Upper lobe of left lung (tissue), 6 donors: ENCODE measurements at regions not wholly inside any gene's neighbourhood (a gene's known extent, or its start where the extent isn't known, plus 50 kb on each side); places are given as distances from the start of the nearest gene placed in this dataset.

ENCODE experiments used
- ATAC-seq, 2 donors: fragments of 200-7000 bp; cut with Tn5 transposase; one replicate each; pipeline ENCODE4 v1.9.1; 2022; ENCODE audit warnings: mild to moderate bottlenecking in 2 of 2, moderate library complexity in 2 of 2; ENCODE audit not compliant: low FRiP score in 2 of 2
- DNase-seq, 2 donors: peaks; one replicate each; pipeline ENCODE4 v3.0.0-alpha.2; 2019 to 2020
- H3K27ac ChIP-seq, 4 donors: fragments of 200-600 bp; sonication (generic); one replicate each; pipeline ENCODE4 v1.5.1; 2016 to 2019
- H3K27me3 ChIP-seq, 4 donors: fragments of 200-600 bp; sonication (generic); one replicate each; pipeline ENCODE4 v1.5.1; 2017 to 2019
- H3K36me3 ChIP-seq, 4 donors: fragments of 200-600 bp; sonication (generic); one replicate each; pipeline ENCODE4 v1.5.1; 2016 to 2019
- H3K4me1 ChIP-seq, 4 donors: fragments of 200-600 bp; sonication (generic); one replicate each; pipeline ENCODE4 v1.5.1; 2018 to 2019
- H3K4me3 ChIP-seq, 4 donors: fragments of 200-600 bp; sonication (generic); one replicate each; pipeline ENCODE4 v1.5.1; 2017 to 2019; ENCODE audit warnings: mild to moderate bottlenecking in 2 of 4, moderate library complexity in 1 of 4
- H3K9me3 ChIP-seq, 4 donors: fragments of 200-600 bp; sonication (generic); one replicate each; pipeline ENCODE4 v1.5.1; 2018 to 2019
- CTCF ChIP-seq, 6 experiments: fragments of 450-650 bp in 4 of 6; fragments of 200-600 bp in 2 of 6; sonication (generic) in 2 of 6; IDR thresholded peaks; one replicate each; pipeline ENCODE4 v1.5.1; 2016 to 2019; ENCODE audit warnings: antibody characterized with exemption in 6 of 6
- EP300 ChIP-seq, 4 donors: sonication (generic); formaldehyde crosslinking; IDR thresholded peaks; one replicate each; pipeline ENCODE4 v1.5.1; 2017; ENCODE audit warnings: antibody characterized with exemption in 4 of 4, control low read depth in 2 of 4
- POLR2A ChIP-seq, 4 donors: fragments of 450-650 bp; IDR thresholded peaks; one replicate each; pipeline ENCODE4 v1.5.1; 2016 to 2017; ENCODE audit warnings: antibody characterized with exemption in 4 of 4, mild to moderate bottlenecking in 2 of 4
- POLR2AphosphoS5 ChIP-seq, 2 donors: sonication (generic); formaldehyde crosslinking; IDR thresholded peaks; one replicate each; pipeline ENCODE4 v1.5.1; 2017; ENCODE audit warnings: antibody characterized with exemption in 2 of 2
- WGBS, 2 donors: methylation state at CpG; one replicate each; pipeline ENCODE4 v1.1.5; 2017 to 2018; 5-methylcytosine and 5-hydroxymethylcytosine counted together
- donor health status: DM: no; HTN: no; CAD: no; lungs with moderate emphysema.
- donor health status: DM: no; HTN: yes; CAD: no; lungs with severe emphysema.

GRCh38 chrX:126695375-126695896 is 124.1 kb upstream of the PRR32 start:
- TF ChIP-seq POLR2A (IDR thresholded peaks at IDR 0.05): no peak
- TF ChIP-seq EP300 (IDR thresholded peaks at IDR 0.05): no peak
- no peak for TF ChIP-seq POLR2AphosphoS5 (IDR thresholded peaks at IDR 0.05)
- TF ChIP-seq CTCF (IDR thresholded peaks at IDR 0.05): no peak
- no peak overlapping the region for H3K27ac ChIP-seq
- ATAC-seq: no peak

GRCh38 chrX:126697091-126697490 is 122.4 kb upstream of the PRR32 start:
- ATAC-seq (no peak), DNase-seq (no peak)
- TF ChIP-seq POLR2A (IDR thresholded peaks at IDR 0.05): no peak
- no peak for TF ChIP-seq POLR2AphosphoS5 (IDR thresholded peaks at IDR 0.05)
- no peak for TF ChIP-seq CTCF (IDR thresholded peaks at IDR 0.05)
- no peak for TF ChIP-seq EP300 (IDR thresholded peaks at IDR 0.05)
- H3K27ac ChIP-seq: no peak overlapping the region
- no peak overlapping the region for H3K4me3 ChIP-seq
- H3K9me3 ChIP-seq: no peaks in the 10 kb centered on the region
- no peaks in the 10 kb centered on the region for H3K27me3 ChIP-seq
- no peaks in the 10 kb centered on the region for H3K36me3 ChIP-seq
- WGBS, 2 donors: 61 to 71% methylated on average over 2 of the region's 2 CpGs
- no peaks in the 10 kb centered on the region for H3K4me1 ChIP-seq

More at GRCh38 chrX:126695375-126695896, 124.1 kb upstream of the PRR32 start:
- H3K9me3 ChIP-seq: no peaks in the 10 kb centered on the region
- H3K27me3 ChIP-seq: no peaks in the 10 kb centered on the region
- no peaks in the 10 kb centered on the region for H3K4me1 ChIP-seq
- DNase-seq: no peak
- 37 to 50% methylated on average over 2 of the region's 2 CpGs for WGBS, 2 donors
- H3K4me3 ChIP-seq: no peak overlapping the region
- H3K36me3 ChIP-seq: no peaks in the 10 kb centered on the region

- H3K27me3 ChIP-seq: no peaks in the 10 kb centered on the region
- no peaks in the 10 kb centered on the region for H3K9me3 ChIP-seq
- WGBS, 2 donors: 64 to 80% methylated on average over 1 to 2 of the region's 2 CpGs
- no peak overlapping the region for H3K27ac ChIP-seq
- no peaks in the 10 kb centered on the region for H3K4me1 ChIP-seq
- no peak for TF ChIP-seq POLR2AphosphoS5 (IDR thresholded peaks at IDR 0.05)
- no peak for TF ChIP-seq EP300 (IDR thresholded peaks at IDR 0.05)
- no peak for TF ChIP-seq CTCF (IDR thresholded peaks at IDR 0.05)
- TF ChIP-seq POLR2A (IDR thresholded peaks at IDR 0.05): no peak
- no peak for ATAC-seq
- no peaks in the 10 kb centered on the region for H3K36me3 ChIP-seq
- no peak overlapping the region for H3K4me3 ChIP-seq
- no peak for DNase-seq
Measured at GRCh38 chrX:126701380-126701779, 118.1 kb upstream of the PRR32 start.

- TF ChIP-seq EP300 (IDR thresholded peaks at IDR 0.05): no peak
- no peak for TF ChIP-seq POLR2AphosphoS5 (IDR thresholded peaks at IDR 0.05)
- TF ChIP-seq POLR2A (IDR thresholded peaks at IDR 0.05): no peak
- ATAC-seq: no peak
- no peak overlapping the region for H3K27ac ChIP-seq
- no peak for DNase-seq
- no peaks in the 10 kb centered on the region for H3K9me3 ChIP-seq
- no peaks in the 10 kb centered on the region for H3K36me3 ChIP-seq
- 19 to 50% methylated on average over 1 of the region's 1 CpG for WGBS, 2 donors
- H3K4me3 ChIP-seq: no peak overlapping the region
- H3K4me1 ChIP-seq: no peaks in the 10 kb centered on the region
- no peaks in the 10 kb centered on the region for H3K27me3 ChIP-seq
Measured at GRCh38 chrX:126718440-126718839, 101.1 kb upstream of the PRR32 start.

GRCh38 chrX:126719208-126719607 is 100.3 kb upstream of the PRR32 start:
- Histone ChIP-seq H3K4me3 (no peak overlapping the region), H3K36me3 (no peaks in the 10 kb centered on the region), H3K4me1 (no peaks in the 10 kb centered on the region), H3K27ac (no peak overlapping the region), H3K9me3 (no peaks in the 10 kb centered on the region), H3K27me3 (no peaks in the 10 kb centered on the region)
- TF ChIP-seq POLR2A (IDR thresholded peaks at IDR 0.05) (no peak), CTCF (IDR thresholded peaks at IDR 0.05) (no peak), POLR2AphosphoS5 (IDR thresholded peaks at IDR 0.05) (no peak), EP300 (IDR thresholded peaks at IDR 0.05) (no peak)
- ATAC-seq (no peak), DNase-seq (no peak)
- 31 to 73% methylated on average over 1 of the region's 1 CpG for WGBS, 2 donors
